HG03139 (cell line): ENCODE measurements at regions not wholly inside any gene's neighbourhood (a gene's known extent, or its start where the extent isn't known, plus 50 kb on each side); places are given as distances from the start of the nearest gene placed in this dataset.
"Not testable (repeated sequence)": the region's sequence is repeated elsewhere in the genome, so short reads cannot be mapped to it uniquely, and the experiment has no call there.

Experiments
- ATAC-seq: cut with Tn5 transposase; IDR thresholded peaks from one replicate; pipeline ENCODE4 v1.9.1; 2021; ENCODE audit not compliant: unreplicated experiment

GRCh38 chrX:81857192-81857591 lies 655.3 kb downstream of the SH3BGRL start:
- ATAC-seq, result no peak

- no peak for ATAC-seq
These were observed 665.0 kb downstream of the SH3BGRL start for GRCh38 chrX:81866873-81867272.

GRCh38 chrX:81868979-81869378 lies 667.1 kb downstream of the SH3BGRL start:
- ATAC-seq, result no peak

- ATAC-seq, result no peak
These were observed 672.9 kb downstream of the SH3BGRL start for GRCh38 chrX:81874807-81875206.

- ATAC-seq, result no peak
These were observed 673.9 kb downstream of the SH3BGRL start for GRCh38 chrX:81875800-81876199.

GRCh38 chrX:81876437-81876836 lies 674.5 kb downstream of the SH3BGRL start:
- ATAC-seq, result no peak

GRCh38 chrX:81890521-81890920 lies 688.6 kb downstream of the SH3BGRL start:
- no peak for ATAC-seq

GRCh38 chrX:81900522-81900921 lies 698.6 kb downstream of the SH3BGRL start:
- no peak for ATAC-seq

GRCh38 chrX:81925812-81926211 lies 723.9 kb downstream of the SH3BGRL start:
- no peak for ATAC-seq

GRCh38 chrX:81945911-81946310 lies 744.0 kb downstream of the SH3BGRL start:
- not testable (repeated sequence) for ATAC-seq

- no peak for ATAC-seq
These were observed 755.4 kb downstream of the SH3BGRL start for GRCh38 chrX:81957318-81957717.

- no peak for ATAC-seq
These were observed 756.1 kb downstream of the SH3BGRL start for GRCh38 chrX:81957900-81958545.

GRCh38 chrX:81959964-81960363 lies 758.1 kb downstream of the SH3BGRL start:
- no peak for ATAC-seq

GRCh38 chrX:81974413-81974812 lies 772.5 kb downstream of the SH3BGRL start:
- not testable (repeated sequence) for ATAC-seq

- ATAC-seq, result no peak
These were observed 778.1 kb downstream of the SH3BGRL start for GRCh38 chrX:81979806-81980515.

GRCh38 chrX:81987217-81987616 lies 785.3 kb downstream of the SH3BGRL start:
- not testable (repeated sequence) for ATAC-seq

- ATAC-seq, result no peak
These were observed 794.3 kb downstream of the SH3BGRL start for GRCh38 chrX:81996166-81996565.

GRCh38 chrX:82029571-82030218 lies 827.8 kb downstream of the SH3BGRL start:
- no peak for ATAC-seq

- no peak for ATAC-seq
These were observed 829.3 kb downstream of the SH3BGRL start for GRCh38 chrX:82031250-82031649.

GRCh38 chrX:82038793-82039192 lies 836.9 kb downstream of the SH3BGRL start:
- ATAC-seq, result no peak

- ATAC-seq, result no peak
These were observed 839.1 kb downstream of the SH3BGRL start for GRCh38 chrX:82041034-82041433.

GRCh38 chrX:82058728-82059127 lies 856.8 kb downstream of the SH3BGRL start:
- ATAC-seq, result no peak
